Mesothelial cell of epicardium (in vitro differentiated cells): ENCODE measurements at regions not wholly inside any gene's neighbourhood (a gene's known extent, or its start where the extent isn't known, plus 50 kb on each side); places are given as distances from the start of the nearest gene placed in this dataset.

Source experiments
- DNase-seq, 2 experiments: peaks; one replicate each; pipeline ENCODE4 v3.0.0; 2021; ENCODE audit warnings: low spot score in 2 of 2; ENCODE audit not compliant: unreplicated experiment in 2 of 2
- H3K27ac Mint-ChIP-seq: 2 replicates; pipeline ENCODE4 v1.8.0; 2021; ENCODE audit warnings: mixed read lengths
- H3K27me3 Mint-ChIP-seq: 2 replicates; pipeline ENCODE4 v1.8.0; 2021; ENCODE audit warnings: low read depth, mixed read lengths
- H3K36me3 Mint-ChIP-seq: 2 replicates; pipeline ENCODE4 v1.8.0; 2021; ENCODE audit warnings: mixed read lengths
- H3K4me1 Mint-ChIP-seq: 2 replicates; pipeline ENCODE4 v1.8.0; 2021; ENCODE audit warnings: mixed read lengths
- H3K4me3 Mint-ChIP-seq: 2 replicates; pipeline ENCODE4 v1.8.0; 2021; ENCODE audit warnings: mild to moderate bottlenecking, moderate library complexity, mixed read lengths
- H3K9me3 Mint-ChIP-seq: 2 replicates; pipeline ENCODE4 v1.8.0; 2021; ENCODE audit warnings: mixed read lengths
- TF ChIP-seq, protein P1 (sequence below): fragments of 200-600 bp; sonication (generic); IDR thresholded peaks from one replicate; pipeline ENCODE4 v1.5.0; 2021; ENCODE audit warnings: antibody characterized with exemption; ENCODE audit not compliant: unreplicated experiment

DNA sequence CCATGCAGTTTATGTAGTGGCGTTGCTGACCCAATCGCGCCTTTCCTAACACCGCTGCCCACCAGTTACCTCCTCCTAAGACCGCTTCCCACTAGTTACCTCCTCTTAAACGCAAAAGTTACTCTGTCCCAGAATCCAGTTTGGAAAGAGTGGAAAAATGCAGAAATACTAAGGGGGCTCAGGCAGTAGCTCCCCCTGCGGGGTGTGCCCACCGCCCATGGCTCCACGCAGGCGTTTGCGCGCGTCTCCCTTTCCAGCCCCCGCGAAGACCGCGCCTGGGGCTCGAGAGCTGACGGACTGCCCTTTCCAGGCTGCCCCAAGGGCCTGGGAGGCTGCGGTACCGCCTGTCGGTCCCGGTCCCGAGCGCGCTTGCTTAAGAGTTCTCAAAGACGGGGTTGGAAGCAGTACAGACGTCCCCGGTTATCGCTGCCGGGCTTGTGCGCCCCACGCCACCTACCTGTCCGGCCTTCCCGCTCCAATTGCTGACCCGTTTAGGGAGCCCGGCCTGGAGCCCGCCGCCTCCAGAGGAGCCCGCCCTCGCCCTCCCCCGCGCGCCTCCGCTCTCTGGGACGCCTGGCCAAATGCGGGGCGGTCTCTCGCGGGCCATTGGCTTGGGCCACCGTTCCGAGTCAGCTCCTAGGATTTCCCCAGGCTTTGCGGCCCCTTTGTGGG lies 414.1 kb upstream of the ESRRG start:
- peak overlapping the region; percentile 30 for H3K4me3 Mint-ChIP-seq
- peaks cover 97% of the 10 kb centered on the region for H3K27me3 Mint-ChIP-seq
- no peak overlapping the region for H3K27ac Mint-ChIP-seq
- no peak for DNase-seq
- no peaks in the 10 kb centered on the region for H3K9me3 Mint-ChIP-seq
- peaks cover 44% of the 10 kb centered on the region for H3K4me1 Mint-ChIP-seq
- H3K36me3 Mint-ChIP-seq, result no peaks in the 10 kb centered on the region
- TF ChIP-seq, protein P1, sequence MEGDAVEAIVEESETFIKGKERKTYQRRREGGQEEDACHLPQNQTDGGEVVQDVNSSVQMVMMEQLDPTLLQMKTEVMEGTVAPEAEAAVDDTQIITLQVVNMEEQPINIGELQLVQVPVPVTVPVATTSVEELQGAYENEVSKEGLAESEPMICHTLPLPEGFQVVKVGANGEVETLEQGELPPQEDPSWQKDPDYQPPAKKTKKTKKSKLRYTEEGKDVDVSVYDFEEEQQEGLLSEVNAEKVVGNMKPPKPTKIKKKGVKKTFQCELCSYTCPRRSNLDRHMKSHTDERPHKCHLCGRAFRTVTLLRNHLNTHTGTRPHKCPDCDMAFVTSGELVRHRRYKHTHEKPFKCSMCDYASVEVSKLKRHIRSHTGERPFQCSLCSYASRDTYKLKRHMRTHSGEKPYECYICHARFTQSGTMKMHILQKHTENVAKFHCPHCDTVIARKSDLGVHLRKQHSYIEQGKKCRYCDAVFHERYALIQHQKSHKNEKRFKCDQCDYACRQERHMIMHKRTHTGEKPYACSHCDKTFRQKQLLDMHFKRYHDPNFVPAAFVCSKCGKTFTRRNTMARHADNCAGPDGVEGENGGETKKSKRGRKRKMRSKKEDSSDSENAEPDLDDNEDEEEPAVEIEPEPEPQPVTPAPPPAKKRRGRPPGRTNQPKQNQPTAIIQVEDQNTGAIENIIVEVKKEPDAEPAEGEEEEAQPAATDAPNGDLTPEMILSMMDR, result no peak

DNA sequence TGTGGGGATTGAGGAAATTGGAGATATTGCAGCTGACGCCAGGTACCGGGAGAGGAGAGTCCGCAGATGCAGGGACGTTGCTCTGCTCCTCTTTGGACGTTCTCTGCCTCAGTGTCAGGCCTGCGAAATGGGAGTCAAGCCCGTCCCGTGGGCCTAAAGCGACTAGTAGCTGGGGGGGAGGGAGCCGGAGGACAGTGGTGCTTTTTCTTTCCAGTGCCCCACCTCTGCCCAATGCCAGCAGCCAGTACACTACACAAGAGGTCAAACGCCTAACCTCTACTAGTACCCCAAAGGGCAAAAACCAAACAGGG lies 413.6 kb upstream of the ESRRG start:
- Mint-ChIP-seq H3K9me3 (no peaks in the 10 kb centered on the region), H3K4me1 (peaks cover 44% of the 10 kb centered on the region), H3K4me3 (peak overlapping the region; percentile 30), H3K36me3 (no peaks in the 10 kb centered on the region), H3K27ac (no peak overlapping the region), H3K27me3 (peaks cover 98% of the 10 kb centered on the region)
- TF ChIP-seq, protein P1, result no peak
- no peak for DNase-seq

DNA sequence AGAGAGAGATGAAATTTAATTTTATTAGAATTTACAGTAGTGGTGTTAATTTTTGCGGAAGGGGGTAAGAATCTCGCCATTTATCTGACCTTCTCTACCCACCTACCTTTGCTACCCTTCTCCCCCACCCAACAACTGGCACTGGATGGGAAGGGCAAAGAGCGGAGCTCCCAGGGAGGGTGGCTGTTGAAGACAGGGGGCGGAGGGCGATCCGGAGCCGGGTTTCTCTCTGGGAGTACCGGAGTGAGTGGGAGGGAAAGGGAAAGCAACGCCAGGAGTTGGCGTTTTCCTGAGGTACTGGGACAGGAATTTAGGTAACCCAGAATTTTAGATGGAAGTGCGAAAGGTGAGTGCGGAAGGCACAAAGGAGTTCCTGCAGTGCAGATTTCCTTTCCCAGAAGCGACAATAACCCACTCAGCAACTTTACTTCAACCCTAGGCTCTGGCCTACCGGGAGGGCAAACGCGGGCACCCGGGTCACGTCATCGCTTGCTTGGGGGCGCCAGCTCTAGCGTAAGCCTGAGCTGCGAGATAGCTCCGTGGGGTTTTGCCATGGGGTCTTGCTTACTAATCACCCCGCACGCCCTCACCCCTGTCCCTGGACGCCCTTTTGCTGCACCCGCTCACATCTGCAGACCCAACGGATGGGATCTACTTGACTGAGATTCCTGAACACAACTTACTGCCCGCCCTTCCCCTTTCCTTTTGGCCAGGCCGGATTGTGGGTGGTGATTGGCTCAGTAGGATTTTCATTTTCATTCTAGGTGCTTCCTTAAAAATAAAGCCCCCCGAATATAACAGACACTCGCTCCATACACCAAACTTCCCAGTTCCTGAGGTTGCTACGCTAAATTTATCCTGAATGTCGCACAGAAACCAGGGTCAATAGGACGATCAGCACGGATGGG lies 413.0 kb upstream of the ESRRG start:
- Mint-ChIP-seq H3K4me1 (peaks cover 44% of the 10 kb centered on the region), H3K4me3 (peak overlapping the region; percentile 74), H3K27me3 (peaks cover 98% of the 10 kb centered on the region), H3K36me3 (no peaks in the 10 kb centered on the region), H3K9me3 (no peaks in the 10 kb centered on the region), H3K27ac (no peak overlapping the region)
- DNase-seq, result no peak
- TF ChIP-seq, protein P1, result no peak

DNA sequence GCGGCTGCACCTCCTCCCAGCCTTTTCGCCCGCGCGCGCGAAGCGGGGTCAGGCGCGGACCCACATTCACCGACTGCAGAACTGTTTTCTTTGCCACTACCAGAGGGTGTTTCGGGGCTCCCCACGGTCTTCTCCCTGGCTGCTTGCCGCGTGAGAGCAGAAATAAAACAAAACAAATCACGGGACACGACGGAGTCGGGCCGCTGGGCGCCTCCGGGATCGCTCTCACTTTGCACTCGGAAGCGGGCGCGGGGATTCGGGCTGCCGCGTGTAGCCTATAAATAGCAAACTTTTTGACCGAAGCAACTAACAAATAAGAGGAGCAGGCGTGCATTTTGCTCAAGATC lies 412.3 kb upstream of the ESRRG start:
- H3K4me3 Mint-ChIP-seq, result peak overlapping the region; percentile 74
- no peak overlapping the region for H3K27ac Mint-ChIP-seq
- TF ChIP-seq, protein P1, result no peak
- H3K27me3 Mint-ChIP-seq, result peaks cover 98% of the 10 kb centered on the region
- peak; percentile 30 to 52 for DNase-seq
- peaks cover 44% of the 10 kb centered on the region for H3K4me1 Mint-ChIP-seq
- H3K9me3 Mint-ChIP-seq, result no peaks in the 10 kb centered on the region
- H3K36me3 Mint-ChIP-seq, result no peaks in the 10 kb centered on the region

DNA sequence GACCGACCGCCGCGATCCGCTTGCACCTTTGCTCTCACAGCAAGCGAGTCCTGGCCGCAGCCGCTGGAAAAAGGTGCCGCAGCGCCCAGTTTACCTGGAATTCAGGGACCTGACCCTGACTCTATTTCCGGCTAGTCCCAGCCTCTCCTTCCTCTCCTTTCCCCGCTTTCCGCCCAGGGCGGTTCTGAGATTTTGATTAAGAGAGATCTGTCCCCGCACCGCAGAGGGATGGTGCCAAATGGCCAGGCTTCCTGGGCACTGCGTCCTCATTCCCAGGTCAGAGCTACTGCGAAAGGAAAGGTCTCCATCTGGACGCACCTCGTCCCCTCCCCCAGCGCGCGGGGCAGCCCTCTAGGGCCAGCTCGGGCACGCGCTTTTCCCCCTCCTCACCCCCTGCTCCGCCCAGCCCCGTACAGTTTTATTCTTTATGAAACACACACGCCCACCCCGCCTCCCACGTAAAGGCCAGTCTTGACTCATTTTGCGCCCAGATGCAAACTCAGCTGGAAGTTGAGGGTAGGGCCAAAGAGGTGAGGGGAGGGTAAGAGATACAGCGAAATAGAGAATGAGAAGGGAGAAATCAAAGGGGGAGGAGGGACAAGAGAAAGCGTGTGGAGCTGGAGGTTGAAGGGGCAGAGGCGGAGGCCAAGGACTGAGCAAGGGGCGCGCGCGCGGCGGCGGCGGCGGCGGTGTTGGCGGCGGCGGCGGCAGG lies 411.8 kb upstream of the ESRRG start:
- Mint-ChIP-seq H3K36me3 (no peaks in the 10 kb centered on the region), H3K27me3 (peaks cover 98% of the 10 kb centered on the region), H3K4me1 (peaks cover 41% of the 10 kb centered on the region), H3K27ac (no peak overlapping the region), H3K9me3 (no peaks in the 10 kb centered on the region), H3K4me3 (peak overlapping the region; percentile 74)
- DNase-seq, result no peak
- TF ChIP-seq, protein P1, result no peak
